OCI-LY3 (cell line): ENCODE measurements at regions not wholly inside any gene's neighbourhood (a gene's known extent, or its start where the extent isn't known, plus 50 kb on each side); places are given as distances from the start of the nearest gene placed in this dataset.

ENCODE experiments used
- EZH2phosphoT487 ChIP-seq: fragments of 200-600 bp; shearing (Covaris generic); IDR thresholded peaks from 2 replicates; pipeline ENCODE4 v1.6.1; 2018; ENCODE audit warnings: antibody characterized with exemption, mixed run types, low read depth
- TF ChIP-seq, protein P1 (sequence below): fragments of 200-600, 300-600 bp; sonication (generic); IDR thresholded peaks from 2 replicates; pipeline ENCODE4 v1.5.1; 2014; ENCODE audit warnings: antibody characterized with exemption, low read length, low read depth

DNA sequence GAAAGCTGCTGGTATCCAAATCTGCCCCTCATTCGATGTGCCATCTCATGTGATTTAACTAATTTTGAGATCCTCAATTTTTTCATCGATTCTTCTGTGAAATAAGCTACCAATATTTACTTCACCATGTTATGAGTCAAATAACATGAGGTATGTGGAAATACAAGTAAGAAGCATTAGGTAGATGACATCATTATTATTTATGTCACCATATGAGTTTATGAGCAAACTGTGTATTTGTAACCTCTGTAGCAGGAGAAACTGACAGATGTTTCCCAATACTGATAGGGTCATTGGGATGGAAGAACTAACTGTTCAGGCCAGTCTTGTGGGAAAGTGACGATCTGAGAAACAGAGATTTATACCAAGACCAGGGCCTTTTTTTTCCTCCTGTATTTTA is 229.4 kb upstream of the GOT2 start:
- TF ChIP-seq, protein P1, sequence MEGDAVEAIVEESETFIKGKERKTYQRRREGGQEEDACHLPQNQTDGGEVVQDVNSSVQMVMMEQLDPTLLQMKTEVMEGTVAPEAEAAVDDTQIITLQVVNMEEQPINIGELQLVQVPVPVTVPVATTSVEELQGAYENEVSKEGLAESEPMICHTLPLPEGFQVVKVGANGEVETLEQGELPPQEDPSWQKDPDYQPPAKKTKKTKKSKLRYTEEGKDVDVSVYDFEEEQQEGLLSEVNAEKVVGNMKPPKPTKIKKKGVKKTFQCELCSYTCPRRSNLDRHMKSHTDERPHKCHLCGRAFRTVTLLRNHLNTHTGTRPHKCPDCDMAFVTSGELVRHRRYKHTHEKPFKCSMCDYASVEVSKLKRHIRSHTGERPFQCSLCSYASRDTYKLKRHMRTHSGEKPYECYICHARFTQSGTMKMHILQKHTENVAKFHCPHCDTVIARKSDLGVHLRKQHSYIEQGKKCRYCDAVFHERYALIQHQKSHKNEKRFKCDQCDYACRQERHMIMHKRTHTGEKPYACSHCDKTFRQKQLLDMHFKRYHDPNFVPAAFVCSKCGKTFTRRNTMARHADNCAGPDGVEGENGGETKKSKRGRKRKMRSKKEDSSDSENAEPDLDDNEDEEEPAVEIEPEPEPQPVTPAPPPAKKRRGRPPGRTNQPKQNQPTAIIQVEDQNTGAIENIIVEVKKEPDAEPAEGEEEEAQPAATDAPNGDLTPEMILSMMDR: no peak
- TF ChIP-seq EZH2phosphoT487: no peak
